Smooth muscle cell (in vitro differentiated cells): ENCODE measurements at regions not wholly inside any gene's neighbourhood (a gene's known extent, or its start where the extent isn't known, plus 50 kb on each side); places are given as distances from the start of the nearest gene placed in this dataset.

Experiments
- DNase-seq: peaks from one replicate; lab custom pipeline; 2025; ENCODE audit not compliant: unreplicated experiment; lab: John Stamatoyannopoulos, UW
- H2AFZ ChIP-seq: fragments of 200-600 bp; sonication (generic); 2 replicates; pipeline ENCODE4 v1.6.0; 2016; ENCODE audit warnings: antibody characterized with exemption, low read depth, mild to moderate bottlenecking
- H3F3A ChIP-seq: fragments of 200-600 bp; sonication (generic); 2 replicates; pipeline ENCODE4 v1.6.0; 2017; ENCODE audit warnings: antibody characterized with exemption, low read depth
- H3K27ac ChIP-seq: fragments of 200-600 bp; sonication (generic); 2 replicates; pipeline ENCODE4 v1.5.1; 2016; ENCODE audit warnings: low read depth, mild to moderate bottlenecking
- H3K27me3 ChIP-seq: fragments of 200-600 bp; sonication (generic); 2 replicates; pipeline ENCODE4 v1.6.1; 2016; ENCODE audit warnings: low read depth, mild to moderate bottlenecking
- H3K36me3 ChIP-seq: fragments of 200-600 bp; sonication (generic); 2 replicates; pipeline ENCODE4 v1.5.1; 2016; ENCODE audit warnings: low read depth
- H3K4me1 ChIP-seq: fragments of 200-600 bp; sonication (generic); 2 replicates; pipeline ENCODE4 v1.5.1; 2016; ENCODE audit warnings: low read depth
- H3K4me2 ChIP-seq: fragments of 200-600 bp; sonication (generic); 2 replicates; pipeline ENCODE4 v1.6.0; 2016; ENCODE audit warnings: mild to moderate bottlenecking
- H3K4me3 ChIP-seq: fragments of 200-600 bp; sonication (generic); 2 replicates; pipeline ENCODE4 v1.5.1; 2016; ENCODE audit warnings: mild to moderate bottlenecking
- H3K79me2 ChIP-seq: fragments of 200-600 bp; sonication (generic); 2 replicates; pipeline ENCODE4 v1.6.0; 2016; ENCODE audit warnings: low read depth, mild to moderate bottlenecking
- H3K9ac ChIP-seq: fragments of 200-600 bp; sonication (generic); 2 replicates; pipeline ENCODE4 v1.6.0; 2016; ENCODE audit warnings: low read depth
- H3K9me3 ChIP-seq: fragments of 200-600 bp; sonication (generic); replicated peaks from 2 replicates; pipeline ENCODE4 v1.5.1; 2016; ENCODE audit warnings: low read depth
- H4K20me1 ChIP-seq: fragments of 200-600 bp; sonication (generic); 2 replicates; pipeline ENCODE4 v1.6.0; 2016; ENCODE audit warnings: low read depth
- CTCF ChIP-seq: fragments of 200-600 bp; sonication (generic); IDR thresholded peaks from 2 replicates; pipeline ENCODE4 v1.5.1; 2017; ENCODE audit warnings: borderline replicate concordance, mild to moderate bottlenecking, antibody characterized with exemption; ENCODE audit not compliant: insufficient read depth, poor library complexity, severe bottlenecking
- WGBS: methylation state at CpG from one replicate; pipeline ENCODE4 v1.1.7; 2016; ENCODE audit warnings: low lambda C conversion rate; 5-methylcytosine and 5-hydroxymethylcytosine counted together

GRCh38 chr1:81540216-81540615 is 260.5 kb upstream of the ADGRL2 start:
- no peak for TF ChIP-seq CTCF
- DNase-seq = no peak

GRCh38 chr1:81529014-81529413 is 271.7 kb upstream of the ADGRL2 start:
- Histone ChIP-seq H3K4me2 (no peak overlapping the region), H3K4me3 (no peak overlapping the region)
- WGBS = 76% methylated on average over 3 of the region's 3 CpGs

More at GRCh38 chr1:81540216-81540615, 260.5 kb upstream of the ADGRL2 start:
- no peaks in the 10 kb centered on the region for H4K20me1 ChIP-seq
- H3K4me2 ChIP-seq = no peak overlapping the region
- no peaks in the 10 kb centered on the region for H3K36me3 ChIP-seq
- H3F3A ChIP-seq = no peaks in the 10 kb centered on the region
- H3K9ac ChIP-seq = no peak overlapping the region
- H3K4me3 ChIP-seq = no peak overlapping the region
- no peaks in the 10 kb centered on the region for H3K27me3 ChIP-seq
- H3K4me1 ChIP-seq = peaks cover 7% of the 10 kb centered on the region
- no peaks in the 10 kb centered on the region for H3K9me3 ChIP-seq
- no peak overlapping the region for H2AFZ ChIP-seq
- no peak overlapping the region for H3K27ac ChIP-seq
- no peaks in the 10 kb centered on the region for H3K79me2 ChIP-seq

DNA sequence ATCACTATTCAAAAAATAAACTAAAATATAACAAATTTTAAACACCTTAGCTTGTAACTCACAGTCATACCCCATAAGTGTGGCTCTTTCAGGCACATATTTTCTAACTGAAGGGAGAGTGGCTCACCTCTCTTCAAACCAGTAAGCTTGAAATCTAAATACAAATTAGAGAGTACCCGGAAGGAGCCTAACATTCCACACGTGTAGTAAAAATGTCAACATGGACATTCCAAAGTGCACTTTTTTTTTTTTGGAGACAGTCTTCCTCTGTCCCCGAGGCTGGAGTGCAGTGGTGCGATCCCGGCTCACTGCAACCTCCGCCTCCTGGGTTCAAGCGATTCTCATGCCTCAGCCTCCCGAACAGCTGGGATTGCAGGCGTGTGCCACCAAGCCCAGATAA is 275.6 kb upstream of the ADGRL2 start:
- no peaks in the 10 kb centered on the region for H3K9me3 ChIP-seq
- TF ChIP-seq CTCF = no peak
- H3K36me3 ChIP-seq = no peaks in the 10 kb centered on the region
- H2AFZ ChIP-seq = no peak overlapping the region
- no peak overlapping the region for H3K9ac ChIP-seq
- H3K79me2 ChIP-seq = no peaks in the 10 kb centered on the region
- no peaks in the 10 kb centered on the region for H4K20me1 ChIP-seq
- H3K4me3 ChIP-seq = no peak overlapping the region
- no peaks in the 10 kb centered on the region for H3F3A ChIP-seq
- H3K27ac ChIP-seq = no peak overlapping the region
- H3K27me3 ChIP-seq = no peaks in the 10 kb centered on the region
- no peak for DNase-seq
- H3K4me2 ChIP-seq = no peak overlapping the region
- no peaks in the 10 kb centered on the region for H3K4me1 ChIP-seq
- 71% methylated on average over 9 of the region's 9 CpGs for WGBS

More at GRCh38 chr1:81529014-81529413, 271.7 kb upstream of the ADGRL2 start:
- Histone ChIP-seq H4K20me1 (no peaks in the 10 kb centered on the region), H3K27me3 (no peaks in the 10 kb centered on the region), H3K9me3 (no peaks in the 10 kb centered on the region), H3K79me2 (no peaks in the 10 kb centered on the region), H3K27ac (no peak overlapping the region), H3K36me3 (no peaks in the 10 kb centered on the region), H2AFZ (no peak overlapping the region), H3K9ac (no peak overlapping the region), H3K4me1 (no peaks in the 10 kb centered on the region), H3F3A (no peaks in the 10 kb centered on the region)
- TF ChIP-seq CTCF = no peak
- DNase-seq = no peak

- 100% methylated on average over 1 of the region's 1 CpG for WGBS
- TF ChIP-seq CTCF = no peak
- H2AFZ ChIP-seq = no peak overlapping the region
- H4K20me1 ChIP-seq = no peaks in the 10 kb centered on the region
- no peak overlapping the region for H3K4me2 ChIP-seq
- H3K4me1 ChIP-seq = peaks cover 2% of the 10 kb centered on the region
- no peaks in the 10 kb centered on the region for H3K27me3 ChIP-seq
- no peak overlapping the region for H3K9ac ChIP-seq
- H3F3A ChIP-seq = no peaks in the 10 kb centered on the region
- H3K79me2 ChIP-seq = no peaks in the 10 kb centered on the region
- no peaks in the 10 kb centered on the region for H3K36me3 ChIP-seq
- no peak overlapping the region for H3K4me3 ChIP-seq
- no peak for DNase-seq
- no peaks in the 10 kb centered on the region for H3K9me3 ChIP-seq
- H3K27ac ChIP-seq = no peak overlapping the region
Measured at GRCh38 chr1:81519987-81520386, 280.7 kb upstream of the ADGRL2 start.
